HFFc6 (cell line): ENCODE measurements at regions not wholly inside any gene's neighbourhood (a gene's known extent, or its start where the extent isn't known, plus 50 kb on each side); places are given as distances from the start of the nearest gene placed in this dataset.

Source experiments
- DNase-seq: peaks from one replicate; pipeline ENCODE4 v3.0.0-alpha.2; 2018
- H3K27ac Mint-ChIP-seq: 2 replicates; pipeline ENCODE4 v1.8.0; 2020; ENCODE audit warnings: mild to moderate bottlenecking, mixed read lengths
- H3K27me3 Mint-ChIP-seq: 2 replicates; pipeline ENCODE4 v1.8.0; 2021; ENCODE audit warnings: mild to moderate bottlenecking, moderate library complexity, mixed read lengths; ENCODE audit not compliant: insufficient read depth
- H3K36me3 Mint-ChIP-seq: 2 replicates; pipeline ENCODE4 v1.8.0; 2021; ENCODE audit warnings: low read depth, mixed read lengths
- H3K4me1 Mint-ChIP-seq: 2 replicates; pipeline ENCODE4 v1.8.0; 2020; ENCODE audit warnings: low read depth, mixed read lengths
- H3K4me3 Mint-ChIP-seq: 2 replicates; pipeline ENCODE4 v1.8.0; 2020; ENCODE audit warnings: mild to moderate bottlenecking, moderate library complexity, mixed read lengths
- H3K9me3 Mint-ChIP-seq: 2 replicates; pipeline ENCODE4 v1.8.0; 2020; ENCODE audit warnings: mild to moderate bottlenecking, mixed read lengths
- CTCF ChIP-seq: fragments of 200-600 bp; sonication (generic); IDR thresholded peaks from 2 replicates; pipeline ENCODE4 v1.5.0; 2021; ENCODE audit warnings: antibody characterized with exemption, mild to moderate bottlenecking

- no peak overlapping the region for H3K27ac Mint-ChIP-seq
- H3K27me3 Mint-ChIP-seq: no peaks in the 10 kb centered on the region
- no peaks in the 10 kb centered on the region for H3K36me3 Mint-ChIP-seq
- DNase-seq: no peak
- peaks cover 28% of the 10 kb centered on the region for H3K9me3 Mint-ChIP-seq
- no peak for TF ChIP-seq CTCF
- H3K4me1 Mint-ChIP-seq: no peaks in the 10 kb centered on the region
- no peak overlapping the region for H3K4me3 Mint-ChIP-seq
These were observed 1796.9 kb downstream of the SLITRK5 start for GRCh38 chr13:89468081-89468480.

- no peak for DNase-seq
- peaks cover 51% of the 10 kb centered on the region for H3K9me3 Mint-ChIP-seq
- peaks cover 1% of the 10 kb centered on the region; the same call in 1 of the 2 replicates for H3K27me3 Mint-ChIP-seq
- H3K4me3 Mint-ChIP-seq: no peak overlapping the region
- H3K27ac Mint-ChIP-seq: no peak overlapping the region
- no peak for TF ChIP-seq CTCF
- no peaks in the 10 kb centered on the region for H3K4me1 Mint-ChIP-seq
- peaks cover 7% of the 10 kb centered on the region; the same call in 1 of the 2 replicates for H3K36me3 Mint-ChIP-seq
These were observed 1799.7 kb downstream of the SLITRK5 start for GRCh38 chr13:89470901-89471300.

DNA sequence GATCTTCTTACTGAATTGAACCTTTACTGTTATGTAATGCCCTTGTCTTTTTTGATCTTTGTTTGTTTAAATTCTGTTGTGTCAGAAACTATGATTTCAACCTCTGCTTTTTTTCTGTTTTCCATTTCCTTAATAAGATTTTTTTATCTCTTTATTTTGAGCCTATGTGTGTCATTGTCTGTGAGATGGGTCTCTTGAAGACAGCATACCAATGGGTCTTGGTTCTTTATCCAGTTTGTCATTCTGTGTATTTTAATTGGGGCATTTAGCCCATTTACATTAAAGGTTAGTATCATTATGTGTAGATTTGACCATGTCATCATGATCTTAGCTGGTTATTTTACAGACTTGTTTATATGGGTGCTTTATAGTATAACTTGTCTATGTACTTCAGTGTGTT lies 1803.3 kb downstream of the SLITRK5 start:
- Mint-ChIP-seq H3K4me3 (no peak overlapping the region), H3K4me1 (no peaks in the 10 kb centered on the region), H3K36me3 (peaks cover 7% of the 10 kb centered on the region; the same call in 1 of the 2 replicates), H3K9me3 (peaks cover 62% of the 10 kb centered on the region), H3K27me3 (peaks cover 1% of the 10 kb centered on the region; the same call in 1 of the 2 replicates), H3K27ac (no peak overlapping the region)
- DNase-seq: no peak
- no peak for TF ChIP-seq CTCF

DNA sequence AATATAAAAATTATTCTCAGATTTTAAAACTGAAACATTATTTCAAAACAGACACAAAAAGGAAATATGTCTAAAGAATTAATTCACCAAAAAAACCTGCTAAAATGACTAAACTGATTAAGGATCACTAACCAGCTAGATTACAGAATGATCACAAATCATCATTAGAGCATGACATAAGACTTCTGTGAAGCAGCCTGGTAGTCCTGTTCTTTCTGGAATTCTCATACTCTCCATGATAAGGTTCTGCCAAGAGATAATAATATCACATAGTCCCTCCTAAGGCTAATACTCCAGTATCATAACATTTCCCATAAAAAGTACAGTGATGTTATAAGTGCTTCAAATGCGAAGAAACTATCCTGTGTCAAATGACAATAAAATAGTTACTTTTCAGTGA lies 1814.9 kb downstream of the SLITRK5 start:
- Mint-ChIP-seq H3K27ac (no peak overlapping the region), H3K27me3 (no peaks in the 10 kb centered on the region), H3K4me3 (no peak overlapping the region), H3K36me3 (no peaks in the 10 kb centered on the region; the same call in 1 of the 2 replicates), H3K4me1 (no peaks in the 10 kb centered on the region), H3K9me3 (peaks cover 12% of the 10 kb centered on the region; the same call in 1 of the 2 replicates)
- no peak for TF ChIP-seq CTCF
- DNase-seq: no peak

- no peaks in the 10 kb centered on the region; the same call in 1 of the 2 replicates for H3K36me3 Mint-ChIP-seq
- no peaks in the 10 kb centered on the region for H3K4me1 Mint-ChIP-seq
- H3K27ac Mint-ChIP-seq: no peak overlapping the region
- H3K27me3 Mint-ChIP-seq: no peaks in the 10 kb centered on the region
- DNase-seq: no peak
- no peak overlapping the region for H3K4me3 Mint-ChIP-seq
- peaks cover 18% of the 10 kb centered on the region for H3K9me3 Mint-ChIP-seq
- no peak for TF ChIP-seq CTCF
These were observed 1815.5 kb downstream of the SLITRK5 start for GRCh38 chr13:89486709-89487108.

DNA sequence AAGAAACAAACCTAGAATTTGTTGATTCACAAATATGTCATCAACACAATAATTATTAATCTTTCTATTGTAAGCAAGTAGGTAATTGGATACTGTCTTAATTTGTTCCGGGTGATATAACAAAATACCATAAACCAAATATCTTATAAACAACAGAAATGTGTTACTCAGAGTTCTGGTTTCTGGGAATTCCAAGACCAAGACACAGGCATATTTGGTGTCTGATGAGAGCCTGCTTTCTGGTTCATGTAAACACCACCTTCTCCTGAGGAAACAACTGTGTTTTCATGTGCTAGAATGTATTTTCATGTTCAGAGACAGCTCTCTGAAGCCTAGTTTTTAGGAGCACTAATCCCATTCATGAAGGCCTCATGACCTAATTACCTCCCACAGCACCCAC lies 1819.5 kb downstream of the SLITRK5 start:
- no peak for TF ChIP-seq CTCF
- no peak for DNase-seq
- Mint-ChIP-seq H3K4me1 (no peaks in the 10 kb centered on the region), H3K27ac (no peak overlapping the region), H3K4me3 (no peak overlapping the region), H3K9me3 (peaks cover 26% of the 10 kb centered on the region), H3K36me3 (no peaks in the 10 kb centered on the region; the same call in 1 of the 2 replicates), H3K27me3 (no peaks in the 10 kb centered on the region)
